ENCODE measurements at regions not wholly inside any gene's neighbourhood (a gene's known extent, or its start where the extent isn't known, plus 50 kb on each side); places are given as distances from the start of the nearest gene placed in this dataset.

DNA sequence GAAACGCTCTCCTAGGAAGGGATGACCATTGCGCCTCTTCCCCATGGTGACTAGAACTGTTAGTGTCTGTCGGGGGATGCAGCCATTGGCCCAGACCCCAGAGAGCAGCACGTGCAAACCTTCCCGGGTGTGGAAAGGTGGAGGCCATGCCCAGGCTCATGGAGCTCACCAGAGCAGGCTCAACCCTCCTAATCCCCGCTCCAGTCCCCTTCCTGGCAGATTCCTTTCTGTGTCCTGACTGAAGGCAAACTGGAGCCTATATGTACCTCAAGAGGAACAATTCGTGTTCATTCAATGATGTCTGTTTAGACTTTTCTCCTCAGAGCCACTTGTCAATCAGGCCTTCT lies 94.4 kb downstream of the RHOB start:
- no peak for TF ChIP-seq EZH2 (IDR thresholded peaks at IDR 0.05; ENCODE audit: borderline replicate concordance, low read depth, low read length, severe bottlenecking)
- no peak for TF ChIP-seq JUN (IDR thresholded peaks at IDR 0.05; ENCODE audit: borderline replicate concordance, insufficient read depth, insufficient read length, low read depth)
- no peak for TF ChIP-seq GATA2 (IDR thresholded peaks at IDR 0.05; ENCODE audit: insufficient read depth, insufficient read length, low read depth, low read length)
- TF ChIP-seq, protein P1, sequence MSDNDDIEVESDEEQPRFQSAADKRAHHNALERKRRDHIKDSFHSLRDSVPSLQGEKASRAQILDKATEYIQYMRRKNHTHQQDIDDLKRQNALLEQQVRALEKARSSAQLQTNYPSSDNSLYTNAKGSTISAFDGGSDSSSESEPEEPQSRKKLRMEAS (IDR thresholded peaks at IDR 0.05; ENCODE audit: insufficient read depth, insufficient read length), result no peak
- no peak for TF ChIP-seq FOS (IDR thresholded peaks at IDR 0.05; ENCODE audit: borderline replicate concordance, insufficient read depth, low read length)
- TF ChIP-seq, protein P2, sequence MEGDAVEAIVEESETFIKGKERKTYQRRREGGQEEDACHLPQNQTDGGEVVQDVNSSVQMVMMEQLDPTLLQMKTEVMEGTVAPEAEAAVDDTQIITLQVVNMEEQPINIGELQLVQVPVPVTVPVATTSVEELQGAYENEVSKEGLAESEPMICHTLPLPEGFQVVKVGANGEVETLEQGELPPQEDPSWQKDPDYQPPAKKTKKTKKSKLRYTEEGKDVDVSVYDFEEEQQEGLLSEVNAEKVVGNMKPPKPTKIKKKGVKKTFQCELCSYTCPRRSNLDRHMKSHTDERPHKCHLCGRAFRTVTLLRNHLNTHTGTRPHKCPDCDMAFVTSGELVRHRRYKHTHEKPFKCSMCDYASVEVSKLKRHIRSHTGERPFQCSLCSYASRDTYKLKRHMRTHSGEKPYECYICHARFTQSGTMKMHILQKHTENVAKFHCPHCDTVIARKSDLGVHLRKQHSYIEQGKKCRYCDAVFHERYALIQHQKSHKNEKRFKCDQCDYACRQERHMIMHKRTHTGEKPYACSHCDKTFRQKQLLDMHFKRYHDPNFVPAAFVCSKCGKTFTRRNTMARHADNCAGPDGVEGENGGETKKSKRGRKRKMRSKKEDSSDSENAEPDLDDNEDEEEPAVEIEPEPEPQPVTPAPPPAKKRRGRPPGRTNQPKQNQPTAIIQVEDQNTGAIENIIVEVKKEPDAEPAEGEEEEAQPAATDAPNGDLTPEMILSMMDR (IDR thresholded peaks at IDR 0.05; ENCODE audit: extremely low read depth in 1 of 2, insufficient read depth in 1 of 2, low read depth in 1 of 2, low read length in 2 of 2), result no peak
- no peak for TF ChIP-seq MYC (IDR thresholded peaks at IDR 0.05; ENCODE audit: low read depth, low read length)
- no peak for TF ChIP-seq POLR2AphosphoS5 (IDR thresholded peaks at IDR 0.05; ENCODE audit: insufficient read depth, low read depth, low read length)
- no peak for TF ChIP-seq POLR2A (IDR thresholded peaks at IDR 0.05; ENCODE audit: low read depth, low read length)
- Histone ChIP-seq H3K4me2 (ENCODE audit: insufficient read depth, low read length) (no peak overlapping the region), H3K4me3 (replicated peaks in 1 of 3; ENCODE audit: insufficient read depth in 1 of 3, low read depth in 1 of 3, low read length in 3 of 3) (no peak overlapping the region), H4K20me1 (replicated peaks; ENCODE audit: control insufficient read depth, extremely low read depth, insufficient read depth, low read length) (no peaks in the 10 kb centered on the region), H3K27ac (ENCODE audit: insufficient read depth, low read depth, low read length) (no peak overlapping the region), H3K27me3 (ENCODE audit: control insufficient read depth in 2 of 2, insufficient read depth in 2 of 2, low read length in 2 of 2) (no peaks in the 10 kb centered on the region), H3K9me1 (replicated peaks; ENCODE audit: control insufficient read depth, extremely low read depth, insufficient read depth, low read length) (no peaks in the 10 kb centered on the region), H3K79me2 (ENCODE audit: control insufficient read depth, insufficient read depth, low read length) (no peaks in the 10 kb centered on the region), H3K9ac (replicated peaks; ENCODE audit: extremely low read depth, insufficient read depth, low read length) (no peak overlapping the region), H3K9me3 (replicated peaks; ENCODE audit: control insufficient read depth, insufficient read depth, low read length) (no peaks in the 10 kb centered on the region), H2AFZ (ENCODE audit: low read depth, low read length) (no peak overlapping the region), H3K4me1 (ENCODE audit: control insufficient read depth, extremely low read depth, insufficient read depth, low read length) (peaks cover 9% of the 10 kb centered on the region), H3K36me3 (ENCODE audit: control insufficient read depth in 2 of 2, extremely low read depth in 1 of 2, insufficient read depth in 2 of 2, low read length in 2 of 2) (no peaks in the 10 kb centered on the region)
- no TSS peak for BruUV-seq (replicated peaks)
- DNase-seq (ENCODE audit: low read depth, low spot score) (no peak), FAIRE-seq (no peak)
- dilution Hi-C loops (cut with MboI; ENCODE audit: extremely low pct_ligation_motif_present, low sequenced_read_pairs) (no loop called here), intact Hi-C loops (cut with micrococcal nuclease) (no loop called here)
- CTCF ChIA-PET, result interaction anchor here (0.9 kb wide), 1 partner anchor 11 kb away, joined by 3 read pairs; no protein-coding TSS in a partner anchor
- POLR2A ChIA-PET, result no interaction called here

Data from endothelial cell of umbilical vein (primary cell).